NT2/D1 (cell line): ENCODE measurements at regions not wholly inside any gene's neighbourhood (a gene's known extent, or its start where the extent isn't known, plus 50 kb on each side); places are given as distances from the start of the nearest gene placed in this dataset.
"Not testable (repeated sequence)": the region's sequence is repeated elsewhere in the genome, so short reads cannot be mapped to it uniquely, and the experiment has no call there.

ENCODE experiments used
- DNase-seq: peaks from one replicate; pipeline ENCODE4 v3.0.0-alpha.2; 2011; ENCODE audit warnings: low read depth, low spot score
- H3K27me3 ChIP-seq: 2 replicates; pipeline ENCODE4 v1.6.0; 2011; ENCODE audit warnings: mild to moderate bottlenecking; ENCODE audit not compliant: insufficient read length, insufficient read depth
- H3K36me3 ChIP-seq: 2 replicates; pipeline ENCODE4 v1.6.1; 2011; ENCODE audit warnings: mild to moderate bottlenecking, low read length, mixed read lengths; ENCODE audit not compliant: insufficient read depth, insufficient read length
- H3K4me1 ChIP-seq: 2 replicates; pipeline ENCODE4 v1.5.1; 2011; ENCODE audit not compliant: insufficient read depth, insufficient read length
- H3K4me3 ChIP-seq: 2 replicates; pipeline ENCODE4 v1.5.1; 2011; ENCODE audit warnings: low read depth; ENCODE audit not compliant: insufficient read length
- H3K9ac ChIP-seq: 2 replicates; pipeline ENCODE4 v1.6.0; 2011; ENCODE audit warnings: low read depth; ENCODE audit not compliant: insufficient read length
- H3K9me3 ChIP-seq: 2 replicates; pipeline ENCODE4 v1.5.1; 2011; ENCODE audit warnings: mild to moderate bottlenecking, low read length; ENCODE audit not compliant: insufficient read depth
- SUZ12 ChIP-seq: IDR thresholded peaks from 2 replicates; pipeline ENCODE4 v1.6.1; 2011; ENCODE audit not compliant: insufficient read length, insufficient read depth; ENCODE audit errors: extremely low read depth
- YY1 ChIP-seq: IDR thresholded peaks from 2 replicates; pipeline ENCODE4 v1.6.1; 2011; ENCODE audit not compliant: insufficient read length, insufficient read depth
- ZNF274 ChIP-seq: IDR thresholded peaks from 2 replicates; pipeline ENCODE4 v1.6.1; 2011; ENCODE audit warnings: mild to moderate bottlenecking, low read depth, low read length

- Histone ChIP-seq H3K4me3 (no peak overlapping the region), H3K9me3 (peaks cover 10% of the 10 kb centered on the region; the same call in 1 of the 2 replicates), H3K27me3 (no peaks in the 10 kb centered on the region), H3K9ac (no peak overlapping the region), H3K36me3 (no peaks in the 10 kb centered on the region), H3K4me1 (no peaks in the 10 kb centered on the region)
- no peak for DNase-seq
- TF ChIP-seq YY1: no peak
- TF ChIP-seq SUZ12: no peak
- TF ChIP-seq ZNF274: no peak
These were observed 254.4 kb downstream of the HAPSTR1 start for GRCh38 chr16:9345880-9346279.

GRCh38 chr16:9348912-9349311 is 257.5 kb downstream of the HAPSTR1 start:
- Histone ChIP-seq H3K9me3 (peaks cover 18% of the 10 kb centered on the region; the same call in 1 of the 2 replicates), H3K36me3 (no peaks in the 10 kb centered on the region), H3K27me3 (no peaks in the 10 kb centered on the region), H3K4me1 (no peaks in the 10 kb centered on the region), H3K4me3 (no peak overlapping the region), H3K9ac (no peak overlapping the region)
- TF ChIP-seq SUZ12 (no peak), YY1 (no peak), ZNF274 (no peak)
- DNase-seq: no peak

- H3K36me3 ChIP-seq, H3K4me1 ChIP-seq, H3K4me3 ChIP-seq, H3K9ac ChIP-seq, DNase-seq, H3K27me3 ChIP-seq: not testable (repeated sequence)
- peaks cover 18% of the 10 kb centered on the region; the same call in 1 of the 2 replicates for H3K9me3 ChIP-seq
These were observed 258.0 kb downstream of the HAPSTR1 start for GRCh38 chr16:9349373-9349960.

- DNase-seq, H3K4me1 ChIP-seq, H3K4me3 ChIP-seq, H3K27me3 ChIP-seq, H3K9ac ChIP-seq, H3K36me3 ChIP-seq: not testable (repeated sequence)
- H3K9me3 ChIP-seq: peaks cover 23% of the 10 kb centered on the region; the same call in 1 of the 2 replicates
These were observed 258.8 kb downstream of the HAPSTR1 start for GRCh38 chr16:9350119-9350799.

GRCh38 chr16:9351440-9351839 is 260.0 kb downstream of the HAPSTR1 start:
- Histone ChIP-seq H3K4me3 (no peak overlapping the region), H3K27me3 (no peaks in the 10 kb centered on the region), H3K36me3 (no peaks in the 10 kb centered on the region), H3K9me3 (peaks cover 31% of the 10 kb centered on the region; the same call in 1 of the 2 replicates), H3K4me1 (no peaks in the 10 kb centered on the region), H3K9ac (no peak overlapping the region)
- TF ChIP-seq ZNF274: no peak
- TF ChIP-seq SUZ12: no peak
- no peak for TF ChIP-seq YY1
- no peak for DNase-seq

GRCh38 chr16:9351841-9352434 is 260.5 kb downstream of the HAPSTR1 start:
- Histone ChIP-seq H3K4me3 (no peak overlapping the region), H3K9me3 (peaks cover 36% of the 10 kb centered on the region), H3K27me3 (no peaks in the 10 kb centered on the region), H3K9ac (no peak overlapping the region), H3K36me3 (no peaks in the 10 kb centered on the region), H3K4me1 (no peaks in the 10 kb centered on the region)
- TF ChIP-seq YY1: no peak
- TF ChIP-seq SUZ12: no peak
- no peak for TF ChIP-seq ZNF274
- DNase-seq: no peak

- H3K36me3 ChIP-seq: no peaks in the 10 kb centered on the region
- no peaks in the 10 kb centered on the region for H3K27me3 ChIP-seq
- DNase-seq: no peak
- H3K9me3 ChIP-seq: peaks cover 25% of the 10 kb centered on the region
- H3K4me1 ChIP-seq: no peaks in the 10 kb centered on the region
- no peak overlapping the region for H3K9ac ChIP-seq
- TF ChIP-seq SUZ12: no peak
- no peak for TF ChIP-seq ZNF274
- TF ChIP-seq YY1: no peak
- H3K4me3 ChIP-seq: no peak overlapping the region
These were observed 266.4 kb downstream of the HAPSTR1 start for GRCh38 chr16:9357829-9358228.
